ENCODE measurements at regions not wholly inside any gene's neighbourhood (a gene's known extent, or its start where the extent isn't known, plus 50 kb on each side); places are given as distances from the start of the nearest gene placed in this dataset.

DNA sequence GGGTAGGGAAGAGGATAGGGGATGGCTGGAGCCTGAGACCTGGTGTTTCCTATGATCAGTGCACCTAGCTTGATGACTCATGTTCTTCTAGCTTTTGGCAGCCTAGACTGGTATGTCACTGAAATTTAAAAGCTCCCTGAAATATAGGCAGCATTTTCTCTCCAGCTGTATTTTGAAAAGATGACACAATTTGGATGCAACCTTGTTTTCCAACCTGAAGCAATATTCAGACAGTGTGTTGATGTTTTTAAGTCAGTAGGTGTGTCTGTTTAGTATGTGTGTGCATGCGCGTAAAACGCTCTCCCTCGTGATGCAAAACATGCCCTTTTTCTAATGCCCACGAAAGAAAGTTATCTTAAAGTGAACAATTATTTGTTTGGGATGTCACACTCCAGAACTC is 58.5 kb downstream of the RPL22L1 start:
- TF ChIP-seq, protein P1, sequence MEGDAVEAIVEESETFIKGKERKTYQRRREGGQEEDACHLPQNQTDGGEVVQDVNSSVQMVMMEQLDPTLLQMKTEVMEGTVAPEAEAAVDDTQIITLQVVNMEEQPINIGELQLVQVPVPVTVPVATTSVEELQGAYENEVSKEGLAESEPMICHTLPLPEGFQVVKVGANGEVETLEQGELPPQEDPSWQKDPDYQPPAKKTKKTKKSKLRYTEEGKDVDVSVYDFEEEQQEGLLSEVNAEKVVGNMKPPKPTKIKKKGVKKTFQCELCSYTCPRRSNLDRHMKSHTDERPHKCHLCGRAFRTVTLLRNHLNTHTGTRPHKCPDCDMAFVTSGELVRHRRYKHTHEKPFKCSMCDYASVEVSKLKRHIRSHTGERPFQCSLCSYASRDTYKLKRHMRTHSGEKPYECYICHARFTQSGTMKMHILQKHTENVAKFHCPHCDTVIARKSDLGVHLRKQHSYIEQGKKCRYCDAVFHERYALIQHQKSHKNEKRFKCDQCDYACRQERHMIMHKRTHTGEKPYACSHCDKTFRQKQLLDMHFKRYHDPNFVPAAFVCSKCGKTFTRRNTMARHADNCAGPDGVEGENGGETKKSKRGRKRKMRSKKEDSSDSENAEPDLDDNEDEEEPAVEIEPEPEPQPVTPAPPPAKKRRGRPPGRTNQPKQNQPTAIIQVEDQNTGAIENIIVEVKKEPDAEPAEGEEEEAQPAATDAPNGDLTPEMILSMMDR (IDR thresholded peaks at IDR 0.05) = no peak
- TF ChIP-seq EZH2 (IDR thresholded peaks at IDR 0.05; ENCODE audit: borderline replicate concordance, insufficient read depth, low read depth, low read length, poor library complexity, severe bottlenecking) = no peak
